ENCODE measurements at regions not wholly inside any gene's neighbourhood (a gene's known extent, or its start where the extent isn't known, plus 50 kb on each side); places are given as distances from the start of the nearest gene placed in this dataset.

- Histone ChIP-seq H3K36me3 (replicated peaks; ENCODE audit: low read depth, low read length) (no peaks in the 10 kb centered on the region), H3K4me1 (ENCODE audit: low read length) (no peaks in the 10 kb centered on the region), H4K20me1 (ENCODE audit: insufficient read depth, low read length) (no peaks in the 10 kb centered on the region), H3K9me3 (ENCODE audit: insufficient read depth, low read length) (no peaks in the 10 kb centered on the region), H3K4me3 (ENCODE audit: low read length) (no peak overlapping the region), H3K27me3 (ENCODE audit: low read depth, low read length) (no peaks in the 10 kb centered on the region), H2AFZ (ENCODE audit: low read depth, low read length) (no peak overlapping the region), H3K79me2 (ENCODE audit: low read length) (no peaks in the 10 kb centered on the region), H3K27ac (ENCODE audit: low read length) (no peak overlapping the region), H3K9ac (ENCODE audit: low read length) (no peak overlapping the region), H3K4me2 (ENCODE audit: low read length) (no peak overlapping the region)
- TF ChIP-seq EZH2phosphoT487 (IDR thresholded peaks at IDR 0.05; ENCODE audit: low read depth), result no peak
- TF ChIP-seq CTCF (IDR thresholded peaks at IDR 0.05; ENCODE audit: low read depth, low read length), result no peak
Observed at GRCh38 chr10:23571884-23572283, 133.0 kb downstream of the OTUD1 start.

- no peak for TF ChIP-seq CTCF (IDR thresholded peaks at IDR 0.05; ENCODE audit: low read depth, low read length)
- no peak for TF ChIP-seq EZH2phosphoT487 (IDR thresholded peaks at IDR 0.05; ENCODE audit: low read depth)
- Histone ChIP-seq H3K9ac (ENCODE audit: low read length) (no peak overlapping the region), H3K4me1 (ENCODE audit: low read length) (no peaks in the 10 kb centered on the region), H3K36me3 (replicated peaks; ENCODE audit: low read depth, low read length) (no peaks in the 10 kb centered on the region), H3K4me3 (ENCODE audit: low read length) (no peak overlapping the region), H3K27me3 (ENCODE audit: low read depth, low read length) (no peaks in the 10 kb centered on the region), H3K4me2 (ENCODE audit: low read length) (no peak overlapping the region), H2AFZ (ENCODE audit: low read depth, low read length) (no peak overlapping the region), H4K20me1 (ENCODE audit: insufficient read depth, low read length) (no peaks in the 10 kb centered on the region), H3K9me3 (ENCODE audit: insufficient read depth, low read length) (no peaks in the 10 kb centered on the region), H3K79me2 (ENCODE audit: low read length) (no peaks in the 10 kb centered on the region), H3K27ac (ENCODE audit: low read length) (no peak overlapping the region)
Observed at GRCh38 chr10:23581906-23582450, 143.1 kb downstream of the OTUD1 start.

GRCh38 chr10:23584396-23584795 is 145.5 kb downstream of the OTUD1 start:
- H3K79me2 ChIP-seq (ENCODE audit: low read length), result no peaks in the 10 kb centered on the region
- H3K27ac ChIP-seq (ENCODE audit: low read length), result no peak overlapping the region
- H2AFZ ChIP-seq (ENCODE audit: low read depth, low read length), result no peak overlapping the region
- TF ChIP-seq CTCF (IDR thresholded peaks at IDR 0.05; ENCODE audit: low read depth, low read length) (no peak), EZH2phosphoT487 (IDR thresholded peaks at IDR 0.05; ENCODE audit: low read depth) (no peak)
- no peaks in the 10 kb centered on the region for H3K9me3 ChIP-seq (ENCODE audit: insufficient read depth, low read length)
- no peaks in the 10 kb centered on the region for H3K36me3 ChIP-seq (replicated peaks; ENCODE audit: low read depth, low read length)
- no peak overlapping the region for H3K4me2 ChIP-seq (ENCODE audit: low read length)
- no peaks in the 10 kb centered on the region for H3K4me1 ChIP-seq (ENCODE audit: low read length)
- H3K4me3 ChIP-seq (ENCODE audit: low read length), result no peak overlapping the region
- H3K27me3 ChIP-seq (ENCODE audit: low read depth, low read length), result no peaks in the 10 kb centered on the region
- no peaks in the 10 kb centered on the region for H4K20me1 ChIP-seq (ENCODE audit: insufficient read depth, low read length)
- no peak overlapping the region for H3K9ac ChIP-seq (ENCODE audit: low read length)

GRCh38 chr10:23585186-23585585 is 146.3 kb downstream of the OTUD1 start:
- Histone ChIP-seq H3K9ac (ENCODE audit: low read length) (no peak overlapping the region), H3K27ac (ENCODE audit: low read length) (no peak overlapping the region)

More at GRCh38 chr10:23585186-23585585, 146.3 kb downstream of the OTUD1 start:
- Histone ChIP-seq H3K36me3 (replicated peaks; ENCODE audit: low read depth, low read length) (no peaks in the 10 kb centered on the region), H2AFZ (ENCODE audit: low read depth, low read length) (no peak overlapping the region), H3K4me3 (ENCODE audit: low read length) (no peak overlapping the region), H3K27me3 (ENCODE audit: low read depth, low read length) (no peaks in the 10 kb centered on the region), H3K79me2 (ENCODE audit: low read length) (no peaks in the 10 kb centered on the region), H3K4me1 (ENCODE audit: low read length) (no peaks in the 10 kb centered on the region), H3K9me3 (ENCODE audit: insufficient read depth, low read length) (no peaks in the 10 kb centered on the region), H4K20me1 (ENCODE audit: insufficient read depth, low read length) (no peaks in the 10 kb centered on the region), H3K4me2 (ENCODE audit: low read length) (no peak overlapping the region)
- TF ChIP-seq CTCF (IDR thresholded peaks at IDR 0.05; ENCODE audit: low read depth, low read length), result no peak
- no peak for TF ChIP-seq EZH2phosphoT487 (IDR thresholded peaks at IDR 0.05; ENCODE audit: low read depth)
